ENCODE measurements at regions not wholly inside any gene's neighbourhood (a gene's known extent, or its start where the extent isn't known, plus 50 kb on each side); places are given as distances from the start of the nearest gene placed in this dataset.

- TF ChIP-seq E2F6 (IDR thresholded peaks at IDR 0.05) = no peak
- no peak for TF ChIP-seq TAF1 (IDR thresholded peaks at IDR 0.05; ENCODE audit: low read depth, low read length)
- no peak for TF ChIP-seq MAX (IDR thresholded peaks at IDR 0.05)
- no peak for TF ChIP-seq CHD1 (IDR thresholded peaks at IDR 0.05; ENCODE audit: low read depth, low read length)
- no peak for TF ChIP-seq RAD21 (IDR thresholded peaks at IDR 0.05 in 1 of 2, conservative IDR thresholded peaks at IDR 0.05 in 1 of 2; ENCODE audit: low read depth in 2 of 2, low read length in 2 of 2)
- no peak for TF ChIP-seq POLR2AphosphoS5 (IDR thresholded peaks at IDR 0.05; ENCODE audit: low read depth, low read length)
Measured at GRCh38 chr9:20043461-20043860, 254.6 kb upstream of the SLC24A2 start (continued).

Measured in H1 (cell line).